ENCODE measurements at regions not wholly inside any gene's neighbourhood (a gene's known extent, or its start where the extent isn't known, plus 50 kb on each side); places are given as distances from the start of the nearest gene placed in this dataset.

DNA sequence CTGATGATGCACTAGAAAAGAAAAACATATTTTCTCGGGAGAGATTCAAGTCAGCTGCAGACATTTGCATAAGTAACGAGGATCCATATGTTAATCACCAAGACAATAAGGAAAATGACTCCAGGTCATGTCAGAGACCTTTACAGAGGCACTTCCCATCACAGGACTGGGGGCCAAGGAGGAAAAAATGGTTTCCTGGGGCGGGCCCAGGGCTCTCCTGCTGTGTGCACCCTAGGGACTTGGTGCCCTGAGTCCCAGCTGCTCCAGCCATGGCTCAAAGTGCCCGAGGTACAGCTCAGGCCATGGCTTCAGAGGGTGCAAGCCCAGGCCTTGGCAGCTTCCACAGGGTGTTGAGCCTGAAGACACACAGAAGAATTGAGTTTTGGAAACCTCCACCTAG, 415.4 kb upstream of the FRG1 start:
- TF ChIP-seq, protein P1, sequence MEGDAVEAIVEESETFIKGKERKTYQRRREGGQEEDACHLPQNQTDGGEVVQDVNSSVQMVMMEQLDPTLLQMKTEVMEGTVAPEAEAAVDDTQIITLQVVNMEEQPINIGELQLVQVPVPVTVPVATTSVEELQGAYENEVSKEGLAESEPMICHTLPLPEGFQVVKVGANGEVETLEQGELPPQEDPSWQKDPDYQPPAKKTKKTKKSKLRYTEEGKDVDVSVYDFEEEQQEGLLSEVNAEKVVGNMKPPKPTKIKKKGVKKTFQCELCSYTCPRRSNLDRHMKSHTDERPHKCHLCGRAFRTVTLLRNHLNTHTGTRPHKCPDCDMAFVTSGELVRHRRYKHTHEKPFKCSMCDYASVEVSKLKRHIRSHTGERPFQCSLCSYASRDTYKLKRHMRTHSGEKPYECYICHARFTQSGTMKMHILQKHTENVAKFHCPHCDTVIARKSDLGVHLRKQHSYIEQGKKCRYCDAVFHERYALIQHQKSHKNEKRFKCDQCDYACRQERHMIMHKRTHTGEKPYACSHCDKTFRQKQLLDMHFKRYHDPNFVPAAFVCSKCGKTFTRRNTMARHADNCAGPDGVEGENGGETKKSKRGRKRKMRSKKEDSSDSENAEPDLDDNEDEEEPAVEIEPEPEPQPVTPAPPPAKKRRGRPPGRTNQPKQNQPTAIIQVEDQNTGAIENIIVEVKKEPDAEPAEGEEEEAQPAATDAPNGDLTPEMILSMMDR (IDR thresholded peaks at IDR 0.05), result no peak
- no peak for TF ChIP-seq POLR2A (IDR thresholded peaks at IDR 0.05)

Data from lower leg skin (tissue), 3 donors.